ENCODE measurements at regions not wholly inside any gene's neighbourhood (a gene's known extent, or its start where the extent isn't known, plus 50 kb on each side); places are given as distances from the start of the nearest gene placed in this dataset.

GRCh38 chr7:45434167-45434784 lies 139.9 kb upstream of the ADCY1 start:
- Histone ChIP-seq H3K9ac (ENCODE audit: low read depth, low read length) (no peak overlapping the region), H3K79me1 (ENCODE audit: low read depth in 1 of 2, low read length in 2 of 2) (no peaks in the 10 kb centered on the region), H2AK9ac (replicated peaks; ENCODE audit: low read depth, low read length, poor library complexity) (no peak overlapping the region), H2BK15ac (ENCODE audit: low read depth, low read length) (no peak overlapping the region), H2BK20ac (ENCODE audit: low read depth, low read length) (no peak overlapping the region), H3K18ac (ENCODE audit: low read depth, low read length) (no peak overlapping the region), H4K20me1 (ENCODE audit: insufficient read depth, low read length) (no peaks in the 10 kb centered on the region), H3K27ac (ENCODE audit: insufficient read depth, low read length) (no peak overlapping the region), H2AK5ac (ENCODE audit: low read depth, low read length) (no peak overlapping the region), H3K27me3 (ENCODE audit: control insufficient read depth, insufficient read depth, low read length) (peaks cover 2% of the 10 kb centered on the region; the same call in 1 of the 2 replicates), H4K5ac (ENCODE audit: low read depth, low read length) (no peak overlapping the region), H3K9me1 (ENCODE audit: insufficient read depth, low read length) (no peaks in the 10 kb centered on the region), H2BK5ac (ENCODE audit: low read depth, low read length, poor library complexity, severe bottlenecking) (no peak overlapping the region), H3K56ac (ENCODE audit: extremely low read depth, insufficient read depth, low read length) (no peak overlapping the region), H3K4me2 (ENCODE audit: low read depth, low read length) (no peak overlapping the region), H3K4me1 (ENCODE audit: control insufficient read depth, insufficient read depth, low read length) (no peaks in the 10 kb centered on the region), H2BK120ac (ENCODE audit: low read depth, low read length) (no peak overlapping the region), H3K4me3 (ENCODE audit: insufficient read depth, low read depth, low read length) (no peak overlapping the region), H3K14ac (replicated peaks; ENCODE audit: low read depth, low read length) (no peak overlapping the region), H4K8ac (ENCODE audit: low read depth in 2 of 2, low read length in 2 of 2) (no peak overlapping the region), H4K91ac (ENCODE audit: insufficient read depth, low read depth, low read length) (no peak overlapping the region), H3K9me3 (ENCODE audit: control insufficient read depth, insufficient read depth, low read length) (no peaks in the 10 kb centered on the region), H3K36me3 (ENCODE audit: control insufficient read depth, insufficient read depth, low read length) (no peaks in the 10 kb centered on the region), H3K23ac (ENCODE audit: low read depth, low read length) (no peak overlapping the region), H3K4ac (ENCODE audit: low read depth, low read length) (no peak overlapping the region), H2AFZ (replicated peaks; ENCODE audit: low read length, poor library complexity) (no peak overlapping the region)
- TF ChIP-seq SMC3 (IDR thresholded peaks at IDR 0.05; ENCODE audit: low read depth, low read length): no peak
- TF ChIP-seq RFX5 (IDR thresholded peaks at IDR 0.05; ENCODE audit: low read depth, low read length): no peak
- no peak for TF ChIP-seq RCOR1 (IDR thresholded peaks at IDR 0.05; ENCODE audit: insufficient replicate concordance, low read length)
- TF ChIP-seq MAZ (IDR thresholded peaks at IDR 0.05; ENCODE audit: borderline replicate concordance, low read depth, low read length): no peak
- TF ChIP-seq CHD1 (IDR thresholded peaks at IDR 0.05; ENCODE audit: low read depth, low read length): no peak
- no peak for TF ChIP-seq MXI1 (IDR thresholded peaks at IDR 0.05; ENCODE audit: borderline replicate concordance, low read depth, low read length)
- TF ChIP-seq, protein P1, sequence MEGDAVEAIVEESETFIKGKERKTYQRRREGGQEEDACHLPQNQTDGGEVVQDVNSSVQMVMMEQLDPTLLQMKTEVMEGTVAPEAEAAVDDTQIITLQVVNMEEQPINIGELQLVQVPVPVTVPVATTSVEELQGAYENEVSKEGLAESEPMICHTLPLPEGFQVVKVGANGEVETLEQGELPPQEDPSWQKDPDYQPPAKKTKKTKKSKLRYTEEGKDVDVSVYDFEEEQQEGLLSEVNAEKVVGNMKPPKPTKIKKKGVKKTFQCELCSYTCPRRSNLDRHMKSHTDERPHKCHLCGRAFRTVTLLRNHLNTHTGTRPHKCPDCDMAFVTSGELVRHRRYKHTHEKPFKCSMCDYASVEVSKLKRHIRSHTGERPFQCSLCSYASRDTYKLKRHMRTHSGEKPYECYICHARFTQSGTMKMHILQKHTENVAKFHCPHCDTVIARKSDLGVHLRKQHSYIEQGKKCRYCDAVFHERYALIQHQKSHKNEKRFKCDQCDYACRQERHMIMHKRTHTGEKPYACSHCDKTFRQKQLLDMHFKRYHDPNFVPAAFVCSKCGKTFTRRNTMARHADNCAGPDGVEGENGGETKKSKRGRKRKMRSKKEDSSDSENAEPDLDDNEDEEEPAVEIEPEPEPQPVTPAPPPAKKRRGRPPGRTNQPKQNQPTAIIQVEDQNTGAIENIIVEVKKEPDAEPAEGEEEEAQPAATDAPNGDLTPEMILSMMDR (conservative IDR thresholded peaks at IDR 0.05; ENCODE audit: low read depth, low read length): no peak
- no peak for TF ChIP-seq POLR2A (IDR thresholded peaks at IDR 0.05; ENCODE audit: low read depth, low read length)
- TF ChIP-seq CEBPB (IDR thresholded peaks at IDR 0.05; ENCODE audit: low read depth, low read length): no peak
- no peak for TF ChIP-seq RAD21 (IDR thresholded peaks at IDR 0.05; ENCODE audit: low read length)
- TF ChIP-seq USF2 (IDR thresholded peaks at IDR 0.05; ENCODE audit: low read depth, low read length): no peak
- TF ChIP-seq NFE2L2 (IDR thresholded peaks at IDR 0.05; ENCODE audit: low read depth, low read length): no peak
- no peak for TF ChIP-seq FOS (IDR thresholded peaks at IDR 0.05; ENCODE audit: low read depth, low read length)
- intact Hi-C loops (cut with micrococcal nuclease): no loop called here
- DNase-seq (no peak), ATAC-seq (ENCODE audit: low read depth) (no peak)
- dilution Hi-C loops (cut with HindIII; ENCODE audit: low sequenced_read_pairs, unreplicated experiment): no loop called here
- POLR2A ChIA-PET (ENCODE audit: unreplicated experiment): no interaction called here
- no CpG with 5 or more reads among the region's 6 CpGs for WGBS, 2 experiments (ENCODE audit: extremely low coverage in 2 of 2, insufficient read length in 1 of 2)
- no TSS peak for BruUV-seq (replicated peaks)
- in situ Hi-C loops (cut with MboI; ENCODE audit: low sequenced_read_pairs): no loop called here
- CTCF ChIA-PET: no interaction called here
